ENCODE measurements at regions not wholly inside any gene's neighbourhood (a gene's known extent, or its start where the extent isn't known, plus 50 kb on each side); places are given as distances from the start of the nearest gene placed in this dataset.

DNA sequence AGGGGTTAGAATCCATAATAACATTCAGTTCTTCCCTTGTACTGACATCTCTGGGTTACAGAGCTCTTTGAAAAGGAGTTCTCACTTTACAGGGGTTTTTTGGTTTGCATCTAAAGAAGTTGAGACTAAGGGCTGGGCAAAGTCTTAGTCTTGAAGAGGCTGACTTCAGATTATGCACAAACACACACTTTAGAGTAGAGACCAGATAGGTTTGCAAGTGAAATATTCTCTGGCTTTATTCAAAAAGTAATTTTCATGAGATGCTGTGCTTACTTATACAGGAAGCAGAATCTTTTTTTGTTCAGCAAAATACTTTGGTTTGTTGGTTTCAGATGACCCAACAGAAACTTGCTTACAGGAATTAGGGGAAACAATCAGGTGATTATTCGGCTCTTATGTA lies 410.9 kb upstream of the LRRTM1 start:
- no peaks in the 10 kb centered on the region for H3K79me2 ChIP-seq (ENCODE audit: insufficient read depth, low read length)
- TF ChIP-seq, protein P1, sequence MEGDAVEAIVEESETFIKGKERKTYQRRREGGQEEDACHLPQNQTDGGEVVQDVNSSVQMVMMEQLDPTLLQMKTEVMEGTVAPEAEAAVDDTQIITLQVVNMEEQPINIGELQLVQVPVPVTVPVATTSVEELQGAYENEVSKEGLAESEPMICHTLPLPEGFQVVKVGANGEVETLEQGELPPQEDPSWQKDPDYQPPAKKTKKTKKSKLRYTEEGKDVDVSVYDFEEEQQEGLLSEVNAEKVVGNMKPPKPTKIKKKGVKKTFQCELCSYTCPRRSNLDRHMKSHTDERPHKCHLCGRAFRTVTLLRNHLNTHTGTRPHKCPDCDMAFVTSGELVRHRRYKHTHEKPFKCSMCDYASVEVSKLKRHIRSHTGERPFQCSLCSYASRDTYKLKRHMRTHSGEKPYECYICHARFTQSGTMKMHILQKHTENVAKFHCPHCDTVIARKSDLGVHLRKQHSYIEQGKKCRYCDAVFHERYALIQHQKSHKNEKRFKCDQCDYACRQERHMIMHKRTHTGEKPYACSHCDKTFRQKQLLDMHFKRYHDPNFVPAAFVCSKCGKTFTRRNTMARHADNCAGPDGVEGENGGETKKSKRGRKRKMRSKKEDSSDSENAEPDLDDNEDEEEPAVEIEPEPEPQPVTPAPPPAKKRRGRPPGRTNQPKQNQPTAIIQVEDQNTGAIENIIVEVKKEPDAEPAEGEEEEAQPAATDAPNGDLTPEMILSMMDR (IDR thresholded peaks at IDR 0.05; ENCODE audit: low read length) = no peak
- TF ChIP-seq EZH2 (IDR thresholded peaks at IDR 0.05; ENCODE audit: borderline replicate concordance, low read length) = no peak
- H2AFZ ChIP-seq (ENCODE audit: low read length) = no peak overlapping the region
- H3F3A ChIP-seq (ENCODE audit: insufficient read depth, low read length) = no peaks in the 10 kb centered on the region
- H3K4me1 ChIP-seq (ENCODE audit: insufficient read depth, low read length, severe bottlenecking) = no peaks in the 10 kb centered on the region
- H4K20me1 ChIP-seq (ENCODE audit: insufficient read depth, low read length) = no peaks in the 10 kb centered on the region
- H3K36me3 ChIP-seq (ENCODE audit: insufficient read depth, low read length) = no peaks in the 10 kb centered on the region
- no peak overlapping the region for H3K4me2 ChIP-seq (ENCODE audit: low read length)
- no peaks in the 10 kb centered on the region for H3K9me3 ChIP-seq (ENCODE audit: low read length)
- no peaks in the 10 kb centered on the region for H3K9me2 ChIP-seq (ENCODE audit: low read depth, low read length)
- no peaks in the 10 kb centered on the region for H3K27me3 ChIP-seq (ENCODE audit: insufficient read depth, low read length)
- H3K27ac ChIP-seq (ENCODE audit: low read depth, low read length, poor library complexity, severe bottlenecking) = no peak overlapping the region
- H3K4me3 ChIP-seq (ENCODE audit: low read depth, low read length, poor library complexity, severe bottlenecking) = no peak overlapping the region
- H3K9ac ChIP-seq (ENCODE audit: low read length) = no peak overlapping the region

DNA sequence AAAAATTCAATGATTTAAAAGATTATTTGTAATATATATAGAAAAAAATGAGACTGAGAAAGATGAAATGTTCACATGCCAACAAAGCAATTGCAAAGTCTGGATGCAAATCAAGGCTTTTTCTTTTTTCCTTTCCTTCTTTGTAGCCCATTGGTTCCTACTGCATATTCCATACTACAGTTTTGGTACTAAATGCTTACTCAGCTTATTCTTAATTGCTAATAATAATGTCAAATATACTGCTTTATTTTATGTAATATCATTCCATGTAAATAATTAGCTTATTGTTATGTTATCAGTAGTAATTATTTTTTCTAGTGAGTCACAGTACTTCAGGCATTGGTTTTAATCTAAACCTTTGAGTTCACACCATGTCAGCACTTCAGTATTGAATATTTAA lies 407.4 kb upstream of the LRRTM1 start:
- Histone ChIP-seq H3K27ac (ENCODE audit: low read depth, low read length, poor library complexity, severe bottlenecking) (no peak overlapping the region), H3K27me3 (ENCODE audit: insufficient read depth, low read length) (no peaks in the 10 kb centered on the region), H3K79me2 (ENCODE audit: insufficient read depth, low read length) (no peaks in the 10 kb centered on the region), H3K36me3 (ENCODE audit: insufficient read depth, low read length) (no peaks in the 10 kb centered on the region), H3K4me2 (ENCODE audit: low read length) (no peak overlapping the region), H3K9me2 (ENCODE audit: low read depth, low read length) (no peaks in the 10 kb centered on the region), H3K4me3 (ENCODE audit: low read depth, low read length, poor library complexity, severe bottlenecking) (no peak overlapping the region), H3K9ac (ENCODE audit: low read length) (no peak overlapping the region), H3K4me1 (ENCODE audit: insufficient read depth, low read length, severe bottlenecking) (no peaks in the 10 kb centered on the region), H4K20me1 (ENCODE audit: insufficient read depth, low read length) (no peaks in the 10 kb centered on the region), H3K9me3 (ENCODE audit: low read length) (no peaks in the 10 kb centered on the region), H2AFZ (ENCODE audit: low read length) (no peak overlapping the region), H3F3A (ENCODE audit: insufficient read depth, low read length) (no peaks in the 10 kb centered on the region)
- no peak for TF ChIP-seq EZH2 (IDR thresholded peaks at IDR 0.05; ENCODE audit: borderline replicate concordance, low read length)
- TF ChIP-seq, protein P1 (IDR thresholded peaks at IDR 0.05; ENCODE audit: low read length) = no peak

DNA sequence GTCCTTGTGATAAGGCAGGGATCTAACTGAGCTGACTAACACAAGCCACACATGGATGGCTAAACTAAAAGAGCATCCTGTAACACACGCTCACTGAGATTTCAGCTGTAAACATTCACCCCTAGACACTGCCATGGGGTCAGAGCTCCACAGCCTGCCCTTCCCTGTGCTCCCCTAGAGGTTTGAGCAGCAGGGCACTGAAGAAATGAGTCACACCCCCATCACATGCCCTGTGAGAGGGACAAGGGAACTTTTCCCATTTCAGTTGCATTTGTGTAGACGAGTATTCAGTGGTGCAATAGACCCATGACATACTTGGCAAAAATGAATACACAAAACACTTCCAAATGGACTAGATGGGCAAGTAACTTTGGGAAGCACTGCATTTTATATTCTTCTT lies 402.4 kb upstream of the LRRTM1 start:
- Histone ChIP-seq H3K9me3 (ENCODE audit: low read length) (no peaks in the 10 kb centered on the region), H3F3A (ENCODE audit: insufficient read depth, low read length) (no peaks in the 10 kb centered on the region), H3K4me3 (ENCODE audit: low read depth, low read length, poor library complexity, severe bottlenecking) (no peak overlapping the region), H2AFZ (ENCODE audit: low read length) (no peak overlapping the region), H3K79me2 (ENCODE audit: insufficient read depth, low read length) (no peaks in the 10 kb centered on the region), H3K9ac (ENCODE audit: low read length) (no peak overlapping the region), H3K9me2 (ENCODE audit: low read depth, low read length) (no peaks in the 10 kb centered on the region), H3K4me1 (ENCODE audit: insufficient read depth, low read length, severe bottlenecking) (no peaks in the 10 kb centered on the region), H3K36me3 (ENCODE audit: insufficient read depth, low read length) (no peaks in the 10 kb centered on the region), H3K27ac (ENCODE audit: low read depth, low read length, poor library complexity, severe bottlenecking) (no peak overlapping the region), H4K20me1 (ENCODE audit: insufficient read depth, low read length) (no peaks in the 10 kb centered on the region), H3K27me3 (ENCODE audit: insufficient read depth, low read length) (no peaks in the 10 kb centered on the region), H3K4me2 (ENCODE audit: low read length) (no peak overlapping the region)
- TF ChIP-seq EZH2 (IDR thresholded peaks at IDR 0.05; ENCODE audit: borderline replicate concordance, low read length) = no peak
- TF ChIP-seq, protein P1 (IDR thresholded peaks at IDR 0.05; ENCODE audit: low read length) = no peak
